T-helper 9 cell (primary cell): ENCODE measurements at regions not wholly inside any gene's neighbourhood (a gene's known extent, or its start where the extent isn't known, plus 50 kb on each side); places are given as distances from the start of the nearest gene placed in this dataset.
"Not testable (repeated sequence)": the region's sequence is repeated elsewhere in the genome, so short reads cannot be mapped to it uniquely, and the experiment has no call there.

Source experiments
- DNase-seq: peaks from one replicate; pipeline ENCODE4 v3.0.0-alpha.2; 2020

DNA sequence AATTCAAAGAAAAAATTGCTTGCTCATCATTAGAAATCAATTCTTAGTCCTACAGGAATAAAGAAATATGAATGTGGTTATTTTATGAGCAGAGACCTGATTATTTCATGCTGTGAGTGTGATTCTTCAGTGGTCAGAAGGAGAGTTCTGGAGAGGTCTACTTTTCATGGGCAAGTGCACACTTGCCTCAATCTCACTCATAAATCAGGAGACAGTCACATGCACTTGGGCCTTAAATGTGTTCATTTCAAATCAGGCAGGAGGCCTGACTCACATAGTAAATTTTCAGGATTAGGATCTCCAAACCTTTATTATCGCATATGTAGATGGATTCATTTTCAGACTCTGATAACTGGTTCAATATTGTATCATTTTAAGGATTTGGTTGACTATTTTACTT is 323.2 kb upstream of the CCNH start:
- no peak for DNase-seq

DNA sequence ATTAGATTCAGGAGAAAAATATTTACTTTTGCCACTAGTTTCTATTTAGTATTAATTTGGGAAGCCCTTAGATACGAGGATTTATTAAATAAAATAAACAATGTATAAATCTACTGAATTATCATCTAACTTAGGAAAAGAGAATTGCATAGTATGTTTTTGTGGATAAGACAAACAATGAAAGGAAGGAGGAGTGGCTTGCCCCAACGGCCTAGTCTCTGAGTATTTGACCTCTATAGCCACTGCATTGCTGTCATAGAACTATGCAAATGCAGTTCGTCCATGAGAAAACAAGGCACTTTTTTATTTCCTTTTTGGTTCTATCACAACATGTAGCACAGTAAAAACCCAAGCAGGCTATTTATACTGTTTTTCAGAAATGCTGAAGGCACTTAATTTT is 321.2 kb upstream of the CCNH start:
- no peak for DNase-seq

DNA sequence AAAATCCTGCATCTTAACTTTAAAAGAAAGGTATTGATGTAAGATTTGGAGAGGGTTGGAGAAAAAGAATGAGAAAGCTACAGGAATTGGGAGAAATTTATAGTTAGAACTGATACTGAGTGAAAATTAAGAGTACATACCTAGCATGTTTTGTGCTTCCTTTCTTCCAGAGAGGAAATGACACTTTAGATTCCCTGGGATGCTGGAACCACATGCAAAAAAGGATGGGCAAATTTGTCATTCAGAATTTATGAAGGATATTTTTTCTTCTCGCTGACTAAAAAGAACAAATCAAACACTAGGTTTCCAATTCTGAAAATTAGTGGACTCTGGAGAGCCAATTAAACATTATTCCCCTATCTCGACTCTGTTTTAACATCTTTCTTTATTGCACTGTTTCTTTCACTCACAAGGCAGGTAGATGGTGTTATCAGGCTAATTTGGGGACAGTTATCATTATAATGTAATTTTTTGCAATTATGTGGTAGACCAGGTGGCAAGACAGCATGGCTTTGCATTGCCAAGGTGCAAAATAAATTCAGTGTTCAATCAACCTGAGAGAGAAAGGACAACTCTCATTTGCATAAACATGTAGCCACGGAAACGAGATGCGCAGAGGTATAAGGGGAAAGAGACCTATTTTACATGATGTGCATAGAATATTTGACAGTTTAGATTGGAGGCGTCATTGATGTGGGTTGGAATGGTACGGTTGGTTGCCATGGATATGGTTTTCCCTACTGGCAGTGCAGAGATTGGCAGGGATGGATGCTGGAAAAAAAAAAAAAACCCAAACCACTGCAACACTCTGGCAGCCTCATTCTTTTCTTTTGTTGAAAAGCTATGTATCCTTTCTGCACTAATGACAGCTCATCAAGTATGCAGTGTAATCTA is 320.4 kb upstream of the CCNH start:
- DNase-seq = no peak

DNA sequence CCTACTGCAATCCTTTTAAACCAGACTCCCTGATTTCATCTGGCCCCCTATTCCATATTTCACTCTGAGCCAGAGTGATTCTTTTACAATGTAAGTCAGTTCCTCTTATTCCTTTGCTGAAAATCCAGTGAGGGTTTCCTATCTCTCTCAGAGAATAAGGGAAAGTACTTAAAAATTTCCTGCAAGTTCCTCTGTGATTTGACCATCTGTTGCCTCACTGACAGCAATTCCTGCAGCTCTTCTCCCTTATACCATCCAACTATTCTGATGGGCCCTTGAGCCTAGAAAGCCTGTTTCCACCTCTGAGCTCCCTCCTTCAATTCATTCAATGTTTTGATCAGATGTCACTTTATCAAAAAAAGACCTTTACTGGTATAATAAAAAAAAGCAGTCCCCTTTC is 317.1 kb upstream of the CCNH start:
- DNase-seq = no peak

DNA sequence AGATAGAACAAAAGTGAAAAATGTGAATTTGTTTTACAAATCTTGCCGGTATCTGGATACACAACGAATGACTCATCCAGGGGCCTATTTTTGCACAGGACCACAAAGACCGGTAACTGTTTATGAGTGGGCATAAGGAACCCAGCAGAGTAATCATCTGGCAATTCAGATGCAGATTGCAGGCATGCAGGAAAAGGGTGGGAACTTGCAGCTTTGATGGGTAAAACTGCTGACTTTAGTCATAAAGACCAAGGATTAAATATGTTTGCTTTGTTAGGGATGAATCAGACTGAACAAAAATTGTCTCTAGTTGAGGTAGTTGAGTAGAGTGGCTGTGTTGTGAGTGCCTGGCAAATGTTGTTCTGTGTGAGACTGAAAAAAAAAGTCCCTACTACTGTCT is 309.6 kb upstream of the CCNH start:
- DNase-seq = no peak

DNA sequence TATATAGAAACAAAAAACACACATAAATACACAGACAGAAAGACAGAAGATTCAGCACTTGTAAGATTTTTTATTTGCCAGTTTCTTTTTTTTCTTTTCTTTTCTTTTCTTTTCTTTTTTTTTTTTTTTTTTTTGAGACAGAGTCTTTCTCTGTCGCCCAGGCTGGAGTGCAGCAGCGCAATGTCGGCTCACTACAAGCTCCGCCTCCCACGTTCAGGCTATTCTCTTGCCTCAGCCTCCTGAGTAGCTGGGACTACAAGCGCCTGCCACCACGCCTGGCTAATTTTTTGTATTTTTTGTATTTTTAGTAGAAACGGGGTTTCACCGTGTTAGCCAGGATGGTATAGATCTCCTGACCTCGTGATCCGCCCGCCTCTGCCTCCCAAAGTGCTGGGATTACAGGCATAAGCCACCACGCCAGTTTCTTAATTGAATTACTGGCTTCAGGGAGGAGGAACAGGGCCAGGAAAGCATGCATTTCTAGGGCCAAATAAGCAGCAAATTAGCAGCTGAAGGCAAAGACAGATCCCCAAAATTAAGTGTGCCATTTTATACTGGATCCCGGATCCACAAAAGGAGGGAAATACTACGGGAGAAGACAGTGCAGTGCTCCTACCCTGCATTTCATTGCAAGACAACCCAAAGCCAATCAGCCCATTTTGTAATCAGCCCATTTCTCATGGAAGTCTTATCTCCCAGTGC is 305.6 kb upstream of the CCNH start:
- not testable (repeated sequence) for DNase-seq

DNA sequence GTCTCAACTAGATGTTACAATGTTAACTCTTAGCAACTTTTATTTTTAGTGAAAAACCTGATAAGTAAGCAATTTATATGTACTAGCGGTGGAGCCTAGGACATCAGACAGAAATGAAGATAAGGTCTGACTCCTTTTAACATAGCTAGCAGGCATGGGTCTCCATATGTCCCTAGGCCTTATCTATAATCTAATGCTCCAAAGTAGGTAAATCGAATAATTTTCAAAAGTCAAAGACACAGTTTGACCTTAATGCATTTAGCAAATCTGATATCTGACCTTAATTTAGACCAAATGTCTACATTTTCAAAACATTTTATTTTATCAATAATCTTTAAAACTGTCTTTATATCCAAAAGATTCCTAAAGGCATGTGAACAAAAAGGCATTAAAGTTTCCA is 305.0 kb upstream of the CCNH start:
- no peak for DNase-seq

DNA sequence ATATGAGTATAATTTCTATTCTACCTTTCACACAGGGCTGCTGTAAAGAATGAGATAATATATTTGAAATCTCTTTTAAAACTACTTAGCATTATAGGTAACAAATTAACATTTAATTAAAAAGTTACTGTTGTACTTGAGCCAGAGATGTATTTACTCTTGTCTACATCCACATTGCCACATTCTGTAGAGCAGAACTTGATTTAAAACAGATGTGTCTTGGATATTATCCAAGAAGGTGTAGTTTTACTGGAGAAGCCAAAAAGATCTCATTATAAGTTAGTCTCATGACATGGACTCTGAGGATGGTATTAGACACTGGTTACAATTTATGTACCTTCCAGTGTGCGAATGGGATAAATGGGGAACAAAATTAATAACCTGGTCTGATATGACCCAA is 293.1 kb upstream of the CCNH start:
- DNase-seq = no peak

DNA sequence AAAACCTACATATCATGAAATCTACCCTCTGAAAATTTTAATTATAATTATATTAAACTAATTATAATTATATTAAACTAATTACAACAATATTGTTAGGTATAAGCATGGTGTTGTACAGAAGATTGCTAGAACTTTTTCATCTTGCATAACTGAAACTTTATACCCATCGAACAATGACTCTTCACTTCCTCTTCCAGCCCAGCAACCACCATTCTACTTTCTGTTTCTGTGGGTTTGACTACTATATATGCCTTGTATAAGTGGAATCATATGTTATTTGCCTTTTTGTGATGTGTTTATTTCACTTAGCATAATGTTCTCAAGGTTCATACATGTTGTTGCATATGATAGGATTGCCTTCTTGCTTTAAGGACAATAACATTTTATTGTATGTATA is 274.2 kb upstream of the CCNH start:
- no peak for DNase-seq

DNA sequence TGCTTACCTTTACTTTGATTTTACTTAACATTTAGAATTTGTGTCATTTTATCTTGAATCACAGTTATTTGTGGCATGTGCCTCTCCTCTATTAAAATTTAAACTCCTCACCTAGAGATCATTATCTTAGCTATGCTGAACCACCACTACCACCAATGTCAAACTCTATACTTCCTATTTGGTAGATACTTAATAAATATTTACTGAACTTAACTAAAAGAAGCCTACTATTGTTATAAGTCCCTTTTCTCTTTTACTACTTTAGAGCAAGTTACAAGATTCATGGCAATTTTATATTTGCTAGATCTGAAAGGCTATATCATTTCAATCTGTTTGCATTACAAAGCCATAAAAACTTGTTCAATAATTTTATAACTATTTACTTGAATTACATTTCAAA is 273.3 kb upstream of the CCNH start:
- DNase-seq = no peak

DNA sequence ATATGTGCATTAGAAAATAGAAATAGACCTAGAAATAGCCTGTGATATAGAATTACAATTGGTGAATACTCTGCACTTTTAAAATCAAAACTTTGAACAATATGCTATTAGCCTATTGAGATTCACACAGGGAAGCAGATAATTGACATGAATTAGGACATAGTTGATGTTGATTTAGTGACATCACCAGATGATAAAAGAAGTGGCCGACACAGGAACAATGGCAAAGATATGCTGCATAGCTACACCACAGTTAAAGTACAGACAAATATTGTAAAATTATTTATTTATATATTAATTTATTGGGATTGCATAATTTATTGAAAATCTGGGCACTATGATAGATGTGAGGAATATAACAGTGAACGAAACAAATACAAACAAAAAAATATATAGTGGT is 261.5 kb upstream of the CCNH start:
- DNase-seq = no peak

DNA sequence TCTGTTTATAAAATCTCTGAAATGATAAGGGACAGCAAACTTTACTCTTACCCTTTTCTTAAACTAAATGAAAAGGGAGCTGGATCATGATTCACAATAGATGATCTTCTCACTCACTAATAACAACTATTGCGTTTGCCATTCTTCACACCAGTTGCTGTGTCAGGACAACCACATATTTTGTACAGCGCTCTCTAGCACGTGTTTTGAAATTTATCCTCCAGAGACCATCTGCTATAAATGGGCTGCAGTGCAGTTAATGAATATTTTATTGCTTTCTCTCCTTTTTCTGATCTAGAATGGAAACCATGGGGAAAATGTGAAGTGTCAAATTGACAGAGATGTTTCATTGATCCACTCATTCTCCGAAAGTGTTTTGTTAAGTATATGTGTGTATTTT is 258.4 kb upstream of the CCNH start:
- DNase-seq = no peak

DNA sequence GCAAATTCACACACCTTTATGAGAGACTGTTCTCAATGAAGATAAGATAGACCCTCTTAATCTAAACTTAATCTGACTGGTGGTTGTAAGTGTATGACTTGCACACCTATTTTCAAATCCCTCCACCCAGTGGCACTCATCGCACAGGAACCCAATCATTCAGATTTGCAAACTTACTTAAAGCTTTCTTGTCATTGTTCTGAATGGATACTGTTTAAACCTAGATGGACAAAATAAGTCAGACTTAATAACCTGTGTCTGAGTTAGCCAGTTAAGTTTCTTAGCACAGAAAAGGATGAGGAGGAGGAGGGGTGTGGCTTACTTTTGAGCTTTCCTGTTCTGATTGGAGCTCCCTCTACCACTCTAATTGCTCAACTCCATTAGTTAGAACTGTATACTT is 252.4 kb upstream of the CCNH start:
- no peak for DNase-seq

DNA sequence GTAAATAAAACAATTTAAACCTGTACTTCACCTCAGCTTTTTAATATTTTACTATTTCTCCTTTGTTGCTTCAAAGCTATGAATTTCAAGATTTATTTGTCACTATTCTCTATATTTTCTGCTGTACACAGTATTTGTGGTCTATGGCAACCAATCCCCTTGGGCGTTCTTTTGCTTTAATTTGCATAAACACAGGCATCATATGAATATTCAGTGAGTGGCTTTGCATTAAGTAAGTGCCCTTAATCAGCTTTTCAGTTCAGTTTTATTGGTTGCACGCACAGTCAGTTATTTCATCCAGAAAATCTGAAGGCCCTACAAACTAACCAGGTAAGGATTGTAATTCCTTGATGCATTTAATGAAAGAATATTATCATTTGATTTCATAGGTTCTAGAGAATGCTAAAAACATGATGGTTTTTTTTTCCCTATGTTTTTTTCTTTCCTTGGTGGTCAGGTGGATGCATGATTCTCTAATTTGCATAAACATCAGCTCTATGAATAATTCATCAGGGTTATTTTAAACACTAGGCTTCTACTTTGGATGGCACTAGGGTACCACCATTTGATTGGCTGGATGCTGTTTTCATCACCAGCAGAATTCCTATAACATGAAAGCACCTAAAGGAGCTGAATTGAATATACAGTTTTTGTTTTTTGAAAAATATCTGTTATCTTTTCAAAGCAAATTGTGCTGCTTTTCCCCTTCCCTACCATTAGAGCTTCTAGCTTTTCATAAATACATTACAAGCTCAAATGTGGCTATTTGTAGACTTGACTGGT is 249.2 kb upstream of the CCNH start:
- no peak for DNase-seq

DNA sequence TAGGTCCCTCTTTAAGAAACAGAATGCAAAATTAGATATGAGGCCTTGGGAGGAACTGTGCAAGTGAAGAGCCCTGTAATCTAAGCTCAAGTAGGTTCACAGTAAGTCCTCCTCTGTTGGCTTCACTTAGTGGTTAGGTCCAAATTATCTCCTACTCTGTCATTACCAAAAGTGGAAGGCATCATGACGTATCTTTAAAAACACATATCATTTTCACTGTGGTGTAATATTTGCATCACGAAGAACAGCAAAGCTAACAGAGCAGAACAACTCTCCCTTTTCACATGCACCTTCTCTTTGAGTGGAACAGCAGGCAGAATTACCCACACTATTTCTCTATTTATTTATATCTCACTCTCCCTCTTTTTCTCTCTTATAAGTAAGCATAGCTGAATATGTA is 240.5 kb upstream of the CCNH start:
- DNase-seq = no peak

DNA sequence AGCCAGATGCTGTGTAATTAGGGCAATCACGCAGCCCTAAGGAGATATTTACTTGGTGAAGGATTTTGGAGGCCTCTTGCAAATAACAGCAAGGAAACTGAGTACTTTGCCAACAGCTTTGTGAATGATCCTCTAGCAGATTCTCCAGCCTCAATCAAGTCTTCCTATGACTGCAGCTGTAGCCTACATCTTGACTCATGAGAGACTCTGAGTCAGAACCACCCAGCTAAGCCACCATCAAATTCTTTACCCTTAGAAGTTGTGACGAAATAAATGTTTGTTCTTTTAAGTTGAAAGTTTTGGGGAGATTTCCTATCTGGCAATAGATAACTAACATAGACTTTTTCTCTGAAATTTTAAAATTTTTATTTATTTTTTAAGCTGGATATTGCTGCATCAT is 237.6 kb upstream of the CCNH start:
- no peak for DNase-seq

DNA sequence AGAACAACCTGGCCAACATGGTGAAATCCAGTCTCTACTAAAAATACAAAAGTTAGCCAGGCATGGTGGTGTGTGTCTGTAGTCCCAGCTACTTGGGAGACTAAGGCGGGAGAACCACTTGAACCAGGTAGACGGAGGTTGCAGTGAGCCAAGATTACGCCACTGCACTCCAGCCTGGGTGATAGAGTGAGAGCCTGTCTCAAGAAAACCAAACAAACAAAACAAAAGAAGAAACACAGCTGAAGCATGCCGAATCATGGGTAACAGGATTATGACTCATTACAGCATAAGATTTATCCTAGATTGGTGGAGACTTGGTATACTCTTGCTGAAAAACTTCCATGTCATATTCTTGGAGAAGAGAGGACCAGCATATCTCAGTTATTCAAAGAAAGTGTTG is 236.7 kb upstream of the CCNH start:
- no peak for DNase-seq

DNA sequence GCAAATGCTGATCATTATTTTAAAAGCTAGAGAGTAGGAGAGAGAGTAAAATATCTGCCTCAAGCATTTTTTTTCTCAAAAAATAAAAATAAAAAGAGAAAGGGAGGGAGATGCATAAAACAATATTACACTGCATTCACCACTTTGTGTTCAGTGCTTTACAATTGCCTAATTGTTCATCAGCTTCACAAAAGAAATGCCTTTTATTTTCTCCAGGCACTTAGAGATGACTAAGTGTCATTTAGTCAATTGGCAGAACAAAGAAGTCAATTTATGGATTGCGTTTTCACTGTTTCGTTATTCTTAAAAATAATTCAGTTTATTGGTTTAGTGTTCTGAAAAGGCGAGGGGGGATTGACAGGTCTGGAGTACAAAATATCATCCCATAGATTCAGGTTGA is 232.5 kb upstream of the CCNH start:
- no peak for DNase-seq

DNA sequence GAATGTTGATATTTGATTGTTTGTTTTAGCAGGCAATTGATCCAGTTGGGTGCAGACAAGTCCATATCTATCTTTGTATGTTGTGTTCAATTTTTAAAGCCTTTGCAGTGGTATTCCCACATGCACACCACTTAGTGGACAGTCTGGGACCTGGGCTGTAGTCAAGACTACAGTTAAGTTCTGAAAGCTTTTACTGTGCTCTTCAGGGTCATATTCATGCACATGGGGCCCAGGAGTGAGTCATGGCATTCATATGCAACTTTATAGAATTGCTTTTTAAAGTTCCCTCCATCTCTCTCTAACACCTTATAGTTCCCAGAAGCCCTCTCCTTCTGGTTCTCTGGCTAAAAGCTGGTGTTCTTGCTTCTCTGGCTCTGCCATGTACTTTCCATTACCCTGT is 228.2 kb upstream of the CCNH start:
- no peak for DNase-seq

DNA sequence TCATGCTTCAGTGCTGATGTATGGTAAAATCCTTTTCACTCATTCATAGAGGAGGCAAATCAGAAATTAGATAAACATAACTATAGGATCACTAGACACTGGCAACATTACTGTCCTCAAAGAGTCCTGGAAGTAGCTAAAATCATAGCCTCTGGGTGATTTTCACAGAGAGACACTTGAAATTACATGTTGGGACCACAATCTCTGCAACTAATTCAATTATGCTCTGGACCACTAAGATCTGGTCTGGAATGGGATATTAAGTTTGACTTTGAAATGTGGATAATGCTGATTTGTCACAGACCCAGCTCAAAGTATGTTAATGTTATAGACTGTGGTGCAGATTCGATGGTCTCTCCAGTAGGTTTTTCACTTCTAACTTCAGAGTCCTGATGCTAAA is 214.6 kb upstream of the CCNH start:
- DNase-seq = no peak

DNA sequence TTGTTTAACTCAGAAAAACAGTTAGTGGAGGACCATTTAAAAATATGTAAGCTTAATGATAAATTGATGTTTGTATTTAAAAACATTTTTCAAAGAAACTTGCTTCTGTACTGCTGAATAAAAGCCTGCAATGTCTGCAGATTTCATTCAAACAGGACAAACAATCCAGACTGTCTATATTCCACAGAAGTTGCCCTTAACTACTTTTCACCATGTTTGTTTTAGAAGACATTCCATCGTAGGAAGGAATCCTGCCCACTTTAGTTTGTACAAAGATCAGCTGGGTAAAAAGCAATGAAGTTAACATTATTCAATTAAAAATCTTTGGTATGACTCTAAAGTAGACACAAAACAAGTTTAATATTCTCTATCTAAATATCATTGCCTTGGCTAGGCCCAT is 195.7 kb upstream of the CCNH start:
- no peak for DNase-seq

DNA sequence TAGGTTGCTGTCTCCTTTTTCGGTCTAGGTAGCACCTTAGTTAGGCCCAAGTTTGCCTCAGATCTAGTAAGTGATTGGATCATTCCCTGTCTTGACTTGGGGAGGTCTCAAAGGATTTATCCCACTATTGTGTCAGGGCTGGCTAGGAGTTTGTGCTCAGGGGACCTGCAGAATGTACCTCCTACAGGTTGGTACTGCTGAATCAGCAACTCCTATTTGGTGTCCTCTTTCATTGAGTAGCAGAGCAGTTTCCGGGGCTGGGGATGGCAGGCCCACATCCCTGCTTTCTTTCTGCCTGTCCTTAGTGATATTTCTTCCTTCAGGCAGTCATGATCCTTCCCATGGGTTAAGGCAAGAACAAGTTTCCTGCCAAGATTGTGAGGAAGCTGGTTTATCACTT is 192.9 kb upstream of the CCNH start:
- no peak for DNase-seq

DNA sequence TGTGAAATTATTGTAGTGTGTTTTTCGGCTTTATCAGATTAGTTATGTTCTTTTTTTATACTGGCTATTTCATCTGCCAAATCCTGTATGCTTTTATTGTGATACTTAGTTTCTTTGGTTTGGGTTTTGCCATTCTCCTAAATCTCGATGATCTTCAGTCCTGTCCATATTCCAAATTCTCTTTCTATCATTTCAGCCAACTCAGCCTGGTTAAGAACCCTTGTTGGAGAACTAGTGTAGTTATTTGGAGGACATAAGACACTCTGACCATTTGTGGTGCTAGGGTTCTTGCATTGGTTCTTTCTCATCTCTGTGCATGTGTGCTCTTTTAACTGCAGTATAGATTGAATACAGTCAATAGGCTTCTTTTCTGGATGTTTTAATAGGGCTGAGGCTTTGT is 187.0 kb upstream of the CCNH start:
- no peak for DNase-seq

DNA sequence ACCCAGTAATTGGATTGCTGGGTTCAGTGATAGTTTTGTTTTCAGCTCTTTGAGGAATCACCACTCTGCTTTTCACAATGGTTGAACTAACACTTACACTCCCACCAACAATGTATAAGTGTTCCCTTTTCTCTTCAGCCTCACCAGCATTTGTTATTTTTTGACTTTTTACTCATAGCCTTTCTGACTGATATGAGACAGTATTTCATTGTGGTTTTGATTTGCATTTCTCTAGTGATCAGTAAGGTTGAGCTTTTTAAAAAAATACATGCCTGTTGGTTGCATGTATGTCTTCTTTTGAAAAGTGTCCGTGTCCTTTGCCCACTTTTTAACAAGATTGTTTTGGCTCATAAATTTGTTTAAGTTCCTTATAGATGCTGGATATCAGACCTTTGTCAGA is 185.7 kb upstream of the CCNH start:
- DNase-seq = no peak
